Panc1 (cell line): ENCODE measurements at regions not wholly inside any gene's neighbourhood (a gene's known extent, or its start where the extent isn't known, plus 50 kb on each side); places are given as distances from the start of the nearest gene placed in this dataset.

Source experiments
- ATAC-seq: fragments of 200-7000 bp; cut with Tn5 transposase; 2 replicates; pipeline ENCODE4 v1.9.1; 2020; ENCODE audit warnings: mild to moderate bottlenecking, moderate library complexity
- BruUV-seq: library from RNA; stranded (reverse); fragments of 400-500 nt; replicated peaks from 2 replicates; lab custom pipeline; 2021; lab: Mats Ljungman, UMichigan
- CTCF ChIA-PET: fragments of 300-600 bp; sonication (Branson Sonifier 250); formaldehyde crosslinking; loops from one replicate; lab custom pipeline; 2022; ENCODE audit warnings: antibody characterized with exemption; lab: Charles Lee
- POLR2A ChIA-PET: fragments of 300-600 bp; sonication (Branson Sonifier 250); formaldehyde crosslinking; loops from one replicate; lab custom pipeline; 2022; ENCODE audit warnings: antibody characterized with exemption; lab: Charles Lee
- DNase-seq: peaks from one replicate; pipeline ENCODE4 v3.0.0-alpha.2; 2010; ENCODE audit warnings: low read depth, low spot score
- H3K27ac ChIP-seq: 2 replicates; pipeline ENCODE4 v1.5.1; 2011; ENCODE audit warnings: mild to moderate bottlenecking, low read length, inconsistent platforms
- H3K27me3 ChIP-seq: fragments of 200-500 bp; sonication (Bioruptor generic); 2 replicates; pipeline ENCODE4 v1.6.0; 2014; ENCODE audit warnings: low read length, inconsistent platforms; ENCODE audit not compliant: control insufficient read depth, insufficient read depth
- H3K36me3 ChIP-seq: fragments of 200-500 bp; sonication (Bioruptor generic); 2 replicates; pipeline ENCODE4 v1.5.1; 2014; ENCODE audit warnings: inconsistent platforms, mild to moderate bottlenecking, low read length, moderate library complexity; ENCODE audit not compliant: control insufficient read depth, insufficient read depth
- H3K4me1 ChIP-seq: 2 replicates; pipeline ENCODE4 v1.5.1; 2011; ENCODE audit warnings: inconsistent platforms, mild to moderate bottlenecking, low read length, moderate library complexity; ENCODE audit not compliant: control insufficient read depth, insufficient read depth
- H3K4me3 ChIP-seq, 2 experiments: 2 replicates each; pipeline ENCODE4 v1.5.1; 2011 to 2012; ENCODE audit warnings: low read depth in 2 of 2, low read length in 2 of 2, mild to moderate bottlenecking in 2 of 2, inconsistent platforms in 1 of 2, moderate library complexity in 1 of 2
- H3K9me3 ChIP-seq: fragments of 200-500 bp; sonication (Bioruptor generic); 2 replicates; pipeline ENCODE4 v1.5.1; 2014; ENCODE audit warnings: low read depth, mild to moderate bottlenecking, inconsistent platforms, low read length, moderate library complexity; ENCODE audit not compliant: control insufficient read depth, insufficient read depth
- POLR2AphosphoS5 ChIP-seq: IDR thresholded peaks from 2 replicates; pipeline ENCODE4 v1.6.1; 2012; ENCODE audit warnings: mild to moderate bottlenecking, low read depth, low read length, moderate library complexity
- REST ChIP-seq, 2 experiments: IDR thresholded peaks; 2 replicates each; pipeline ENCODE4 v1.6.1; 2011 to 2012; ENCODE audit warnings: low read depth in 2 of 2, control low read depth in 1 of 2, low read length in 1 of 2, mild to moderate bottlenecking in 1 of 2, moderate library complexity in 1 of 2; ENCODE audit not compliant: insufficient read depth in 1 of 2
- SIN3A ChIP-seq: IDR thresholded peaks from 2 replicates; pipeline ENCODE4 v1.6.1; 2012; ENCODE audit warnings: low read depth, mild to moderate bottlenecking, low read length, moderate library complexity, borderline replicate concordance; ENCODE audit not compliant: insufficient read depth
- TCF7L2 ChIP-seq: IDR thresholded peaks from 2 replicates; pipeline ENCODE4 v1.6.1; 2011; ENCODE audit warnings: mild to moderate bottlenecking, low read depth, low read length, inconsistent platforms
- in situ Hi-C: cut with HindIII; loops from 2 replicates; pipeline ENCODE4 v1.10.0; 2016; ENCODE audit warnings: low sequenced_read_pairs, low pct_unique_long_range_greater_than_20kb
- intact Hi-C: fragments of 100-400 bp; cut with micrococcal nuclease; formaldehyde crosslinking; loops from one replicate; pipeline ENCODE4 v1.10.0; 2022; ENCODE audit not compliant: unreplicated experiment
- TF ChIP-seq, protein P1 (sequence below): fragments of 450-650 bp; IDR thresholded peaks from 2 replicates; pipeline ENCODE4 v1.5.1; 2017; ENCODE audit warnings: mild to moderate bottlenecking

- Histone ChIP-seq H3K4me1 (peaks cover 12% of the 10 kb centered on the region), H3K9me3 (no peaks in the 10 kb centered on the region), H3K36me3 (no peaks in the 10 kb centered on the region), H3K4me3 (peak overlapping the region; percentile 23 to 35), H3K27ac (0 out of 2 replicates have a peak overlapping the region, but pooled peaks have one; percentile 34), H3K27me3 (no peaks in the 10 kb centered on the region)
- ATAC-seq (peak; percentile 79), DNase-seq (no peak)
- intact Hi-C loops, result loop anchor here (5.0 to 10.0 kb wide), 4 partner anchors 246 to 856 kb away; no protein-coding TSS in a partner anchor
- POLR2A ChIA-PET, result no interaction called here
- BruUV-seq, result no TSS peak
- in situ Hi-C loops, result no loop called here
- TF ChIP-seq SIN3A, result no peak
- TF ChIP-seq, protein P1, sequence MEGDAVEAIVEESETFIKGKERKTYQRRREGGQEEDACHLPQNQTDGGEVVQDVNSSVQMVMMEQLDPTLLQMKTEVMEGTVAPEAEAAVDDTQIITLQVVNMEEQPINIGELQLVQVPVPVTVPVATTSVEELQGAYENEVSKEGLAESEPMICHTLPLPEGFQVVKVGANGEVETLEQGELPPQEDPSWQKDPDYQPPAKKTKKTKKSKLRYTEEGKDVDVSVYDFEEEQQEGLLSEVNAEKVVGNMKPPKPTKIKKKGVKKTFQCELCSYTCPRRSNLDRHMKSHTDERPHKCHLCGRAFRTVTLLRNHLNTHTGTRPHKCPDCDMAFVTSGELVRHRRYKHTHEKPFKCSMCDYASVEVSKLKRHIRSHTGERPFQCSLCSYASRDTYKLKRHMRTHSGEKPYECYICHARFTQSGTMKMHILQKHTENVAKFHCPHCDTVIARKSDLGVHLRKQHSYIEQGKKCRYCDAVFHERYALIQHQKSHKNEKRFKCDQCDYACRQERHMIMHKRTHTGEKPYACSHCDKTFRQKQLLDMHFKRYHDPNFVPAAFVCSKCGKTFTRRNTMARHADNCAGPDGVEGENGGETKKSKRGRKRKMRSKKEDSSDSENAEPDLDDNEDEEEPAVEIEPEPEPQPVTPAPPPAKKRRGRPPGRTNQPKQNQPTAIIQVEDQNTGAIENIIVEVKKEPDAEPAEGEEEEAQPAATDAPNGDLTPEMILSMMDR, result peak; percentile 46
- CTCF ChIA-PET, result interaction anchor here (0.7 kb wide), 1 partner anchor 1012 kb away, joined by 4 read pairs; no protein-coding TSS in a partner anchor
Measured at GRCh38 chr13:99658261-99658991, 157.2 kb downstream of the TM9SF2 start.

GRCh38 chr13:99657848-99658260, 156.6 kb downstream of the TM9SF2 start:
- Histone ChIP-seq H3K36me3 (no peaks in the 10 kb centered on the region), H3K9me3 (no peaks in the 10 kb centered on the region), H3K27me3 (no peaks in the 10 kb centered on the region), H3K27ac (no peak overlapping the region), H3K4me1 (peaks cover 12% of the 10 kb centered on the region), H3K4me3 (no peak overlapping the region)
- TF ChIP-seq, protein P1, result no peak
- no peak for TF ChIP-seq POLR2AphosphoS5
- TF ChIP-seq REST (IDR thresholded peaks at IDR 0.05; ENCODE audit: insufficient read depth in 1 of 2, low read depth in 2 of 2, low read length in 1 of 2), result no peak
- TF ChIP-seq SIN3A, result no peak
- no peak for TF ChIP-seq TCF7L2
- ATAC-seq (no peak), DNase-seq (no peak)
- CTCF ChIA-PET, result no interaction called here
- intact Hi-C loops (loop anchor here (5.0 to 10.0 kb wide), 4 partner anchors 247 to 857 kb away; no protein-coding TSS in a partner anchor), in situ Hi-C loops (no loop called here)
- POLR2A ChIA-PET, result no interaction called here
- no TSS peak for BruUV-seq
